Endothelial cell of umbilical vein (primary cell): ENCODE measurements at regions not wholly inside any gene's neighbourhood (a gene's known extent, or its start where the extent isn't known, plus 50 kb on each side); places are given as distances from the start of the nearest gene placed in this dataset.

Source experiments
- CTCF ChIP-seq, 2 donors: IDR thresholded peaks; 1 replicate in 1 of 2; 2 replicates in 1 of 2; pipeline ENCODE4 v1.5.1; 2011; ENCODE audit warnings: low read length in 2 of 2, mild to moderate bottlenecking in 2 of 2, moderate library complexity in 2 of 2, control low read depth in 1 of 2, inconsistent platforms in 1 of 2, low read depth in 1 of 2; ENCODE audit not compliant: insufficient read depth in 1 of 2; ENCODE audit errors: extremely low read depth in 1 of 2
- POLR2A ChIP-seq: IDR thresholded peaks from 2 replicates; pipeline ENCODE4 v1.6.1; 2012; ENCODE audit warnings: low read depth, mild to moderate bottlenecking, control low read depth, low read length

DNA sequence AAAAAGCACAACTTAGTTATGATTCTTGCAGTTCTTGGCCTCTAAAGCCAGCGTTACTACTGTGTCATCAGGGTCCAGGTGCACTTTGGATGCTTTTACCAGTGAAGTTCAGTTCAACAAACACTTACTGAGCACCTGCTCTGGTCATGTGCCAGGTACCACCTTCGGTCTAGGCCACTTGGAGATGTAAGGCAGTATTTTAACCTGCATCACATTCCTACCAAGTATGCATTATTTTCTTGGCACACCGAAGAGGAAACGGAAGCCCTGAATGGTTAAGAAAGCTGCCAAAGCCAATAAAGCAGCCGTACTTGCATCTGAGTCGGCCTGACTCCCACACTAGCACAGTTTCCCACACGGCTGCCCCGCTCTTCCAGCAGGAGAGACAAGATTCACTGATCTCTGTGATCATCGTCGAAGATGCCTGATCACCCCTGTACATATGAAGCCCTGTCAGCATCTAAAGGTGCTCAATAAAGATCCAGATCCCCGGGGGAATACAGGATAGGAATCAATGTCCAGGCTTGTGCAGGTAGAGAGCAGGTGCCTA, 427.1 kb downstream of the EIPR1 start:
- no peak for TF ChIP-seq CTCF (IDR thresholded peaks at IDR 0.05; ENCODE audit: extremely low read depth in 1 of 2, insufficient read depth in 1 of 2, low read depth in 1 of 2, low read length in 2 of 2)
- no peak for TF ChIP-seq POLR2A
